Colon (tissue), 2 donors: ENCODE measurements at regions not wholly inside any gene's neighbourhood (a gene's known extent, or its start where the extent isn't known, plus 50 kb on each side); places are given as distances from the start of the nearest gene placed in this dataset.
"Not testable (repeated sequence)": the region's sequence is repeated elsewhere in the genome, so short reads cannot be mapped to it uniquely, and the experiment has no call there.

Source experiments
- FAIRE-seq: peaks from 2 replicates; lab custom pipeline; 2012; peaks lifted over from hg19 to GRCh38; lab: Jason Lieb, UNC
- donor health status: control.
- donor health status: control.

DNA sequence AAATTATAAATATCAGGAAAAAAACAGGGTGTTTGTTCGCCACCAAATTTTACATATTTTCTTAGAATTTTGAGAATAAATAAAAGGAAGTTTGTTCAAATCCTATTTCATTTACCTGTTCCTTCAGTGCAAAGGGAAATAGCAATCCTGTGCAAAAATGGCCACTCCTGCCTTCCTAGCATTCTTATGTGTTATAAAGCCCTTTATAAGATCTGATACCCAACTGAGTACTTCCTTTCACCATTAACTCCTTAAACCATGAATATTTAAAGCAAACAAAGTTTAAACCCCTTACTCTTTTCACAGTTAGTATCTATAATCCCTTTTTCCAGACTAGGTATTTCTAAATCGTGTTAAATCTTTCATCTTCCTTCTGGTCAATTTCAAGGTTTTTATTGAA is 427.8 kb downstream of the NR4A2 start:
- no peak for FAIRE-seq

DNA sequence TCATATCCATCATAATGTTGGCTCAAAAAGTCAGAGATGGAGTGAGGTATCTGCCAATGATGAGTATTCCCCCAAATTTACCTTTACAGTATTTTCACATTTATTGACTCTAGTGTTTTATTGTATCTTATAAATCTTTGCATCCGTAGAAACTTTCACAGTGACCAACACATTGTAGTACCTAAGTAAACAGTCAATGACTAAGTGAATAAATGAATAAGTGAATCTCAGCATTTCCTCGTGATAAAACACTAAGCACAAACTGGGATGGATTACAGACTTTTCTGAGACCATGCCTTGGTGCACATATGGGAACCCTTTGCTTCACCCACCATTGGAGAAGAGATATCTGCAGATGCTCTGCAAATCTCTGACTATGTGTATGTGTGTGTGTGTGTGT is 429.9 kb downstream of the NR4A2 start:
- no peak for FAIRE-seq

DNA sequence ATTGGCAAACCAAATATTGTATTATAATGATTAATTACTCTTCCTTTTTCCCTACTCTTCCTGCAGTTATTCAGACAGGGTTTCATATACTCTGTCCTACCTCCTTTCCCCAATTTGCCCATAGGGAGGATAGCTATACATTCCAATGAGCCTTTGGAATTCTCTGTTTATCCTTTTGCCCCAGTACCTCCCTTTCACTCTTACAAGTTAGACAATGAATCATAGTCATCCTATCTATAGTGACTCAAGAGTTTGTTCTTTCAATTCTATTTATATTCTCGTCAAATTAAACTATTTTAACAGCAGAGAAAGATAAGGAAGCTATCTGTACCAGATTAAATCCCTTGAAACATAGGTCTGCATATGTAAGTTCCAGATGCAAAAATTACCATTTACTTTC is 437.5 kb downstream of the NR4A2 start:
- no peak for FAIRE-seq

- FAIRE-seq, result not testable (repeated sequence)
These were observed 452.1 kb downstream of the NR4A2 start for GRCh38 chr2:155880382-155880781.

GRCh38 chr2:155879900-155880299 is 452.6 kb downstream of the NR4A2 start:
- not testable (repeated sequence) for FAIRE-seq

- no peak for FAIRE-seq
These were observed 460.1 kb downstream of the NR4A2 start for GRCh38 chr2:155872396-155872795.

DNA sequence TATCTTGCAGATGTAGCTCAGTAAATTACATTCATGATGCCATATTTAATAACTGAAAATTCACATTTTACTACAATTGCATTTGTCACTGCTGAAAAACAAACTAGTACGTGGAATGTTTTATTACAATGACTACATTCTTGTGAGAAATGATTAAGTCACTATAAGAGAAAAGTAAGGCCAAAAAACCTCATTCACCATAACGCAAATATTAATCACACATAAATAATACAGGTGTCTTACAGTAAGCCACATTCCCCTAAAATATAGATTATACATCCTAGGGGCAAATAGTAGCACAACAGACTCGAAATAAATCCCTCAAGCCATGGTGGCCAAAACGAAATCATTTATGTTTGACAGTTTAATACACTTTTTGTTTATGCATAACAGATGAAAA is 460.6 kb downstream of the NR4A2 start:
- FAIRE-seq, result no peak

DNA sequence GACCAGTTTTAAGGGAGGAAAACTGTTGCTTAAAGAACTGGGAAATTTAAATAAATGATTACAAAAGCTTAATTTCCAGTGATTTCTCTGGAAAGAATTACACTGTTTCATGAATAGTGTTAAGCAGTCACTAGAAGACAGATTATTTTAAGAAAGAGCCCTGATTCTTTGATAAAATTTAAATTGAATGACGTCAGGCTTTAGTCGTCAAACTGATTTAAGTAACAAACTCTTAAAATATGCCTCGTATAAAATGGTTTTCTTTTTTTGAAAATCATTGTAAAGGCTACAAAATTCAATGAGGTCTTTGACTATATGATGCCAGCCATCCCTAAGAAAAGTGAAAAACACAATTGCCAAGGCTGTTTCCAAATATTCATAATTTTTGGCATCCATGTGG is 465.0 kb downstream of the NR4A2 start:
- no peak for FAIRE-seq

GRCh38 chr2:155866477-155866876 is 466.0 kb downstream of the NR4A2 start:
- FAIRE-seq, result no peak

DNA sequence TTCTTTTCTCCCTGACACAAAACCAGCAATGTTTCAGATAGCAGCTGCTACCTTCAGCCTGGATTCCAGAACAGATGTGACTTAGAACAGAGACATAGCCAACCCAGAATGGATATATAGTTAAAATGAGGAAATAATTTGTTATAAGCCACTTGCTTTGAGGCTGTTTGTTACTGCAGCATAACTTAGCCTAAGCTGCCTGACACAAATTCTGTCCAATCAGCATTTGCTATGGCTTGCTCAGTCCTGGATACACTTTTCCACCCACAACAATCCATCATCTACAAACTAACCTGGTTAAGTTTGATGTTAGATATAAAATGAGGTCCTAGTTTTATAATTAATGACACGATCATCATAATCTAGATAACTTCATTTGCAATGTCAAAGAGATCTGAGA is 480.4 kb downstream of the NR4A2 start:
- no peak for FAIRE-seq

GRCh38 chr2:155846259-155846658 is 486.3 kb downstream of the NR4A2 start:
- FAIRE-seq, result no peak

DNA sequence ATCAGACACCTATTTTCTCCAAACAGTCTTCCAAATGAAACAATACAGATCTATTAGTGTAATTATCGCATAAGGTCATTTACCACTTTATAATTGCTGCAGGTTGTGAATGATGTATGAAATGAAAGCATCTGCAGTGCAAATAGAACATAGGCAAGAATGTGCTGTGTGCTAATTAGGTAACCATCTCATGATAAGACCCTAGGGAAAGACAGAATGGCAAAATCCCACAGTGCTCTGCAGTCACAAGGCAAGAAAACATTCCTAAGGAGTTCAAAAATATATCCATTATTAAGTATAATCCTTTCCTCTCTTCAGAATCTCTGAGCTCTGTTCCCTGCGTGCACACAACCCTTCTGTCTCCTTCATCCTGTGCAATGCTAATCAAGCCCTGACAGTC is 488.1 kb downstream of the NR4A2 start:
- no peak for FAIRE-seq

DNA sequence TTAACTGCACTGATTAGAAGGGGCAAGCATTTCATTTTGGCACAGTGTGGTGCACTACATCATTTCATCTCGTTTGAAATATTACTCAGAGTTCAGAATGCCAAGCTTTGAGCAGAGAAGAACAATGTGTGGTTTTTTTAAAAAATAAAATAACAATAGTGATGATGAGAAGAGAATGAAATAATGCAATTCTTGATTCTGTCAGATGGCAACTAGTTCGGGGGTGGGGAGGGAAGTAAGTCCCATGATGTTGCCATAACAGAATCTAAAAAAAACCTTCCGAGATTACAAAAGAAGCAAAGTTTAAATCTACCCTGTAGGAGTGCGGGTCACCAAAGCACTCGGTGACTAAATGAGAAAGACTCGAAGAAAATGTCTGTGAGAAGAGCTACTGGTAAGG is 490.4 kb downstream of the NR4A2 start:
- no peak for FAIRE-seq

DNA sequence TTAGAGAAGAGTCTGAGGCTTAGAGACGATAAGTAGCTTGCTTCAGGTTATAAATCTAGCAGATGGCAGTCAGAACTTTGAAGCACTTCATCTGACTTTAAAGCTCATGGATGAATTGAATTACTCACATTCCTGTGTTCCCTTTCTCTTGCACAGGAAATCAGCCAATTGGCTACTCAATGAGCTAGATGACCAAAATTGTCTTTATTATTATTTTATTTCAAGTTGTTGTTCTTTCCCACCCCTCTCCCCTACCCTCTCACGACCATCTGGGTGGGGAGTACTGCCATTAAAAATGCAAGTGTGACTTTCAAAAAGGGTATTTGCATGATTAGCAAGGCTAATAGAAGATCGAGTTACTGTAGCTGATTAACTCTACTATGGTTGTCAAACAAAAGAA is 491.1 kb downstream of the NR4A2 start:
- FAIRE-seq, result no peak

- no peak for FAIRE-seq
These were observed 491.9 kb downstream of the NR4A2 start for GRCh38 chr2:155840661-155841060.

DNA sequence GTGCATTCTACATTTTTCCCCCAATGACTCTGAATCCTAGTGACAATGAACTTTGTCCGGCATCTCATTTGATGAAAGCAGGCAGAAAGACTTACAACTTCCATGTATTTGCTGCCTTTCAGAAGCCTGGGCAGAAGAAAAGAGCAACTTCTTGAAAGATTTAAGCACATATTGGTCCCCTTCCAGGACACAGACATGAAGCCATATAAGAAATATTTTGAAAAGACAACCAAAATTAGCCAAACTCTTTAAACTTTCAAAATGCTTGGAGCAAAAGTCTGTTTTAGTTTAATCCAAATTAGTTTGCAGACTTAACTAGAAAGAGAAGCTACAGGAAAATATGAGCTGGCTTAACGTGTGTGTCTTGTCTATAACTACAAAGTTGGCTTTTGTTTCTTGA is 492.5 kb downstream of the NR4A2 start:
- no peak for FAIRE-seq

DNA sequence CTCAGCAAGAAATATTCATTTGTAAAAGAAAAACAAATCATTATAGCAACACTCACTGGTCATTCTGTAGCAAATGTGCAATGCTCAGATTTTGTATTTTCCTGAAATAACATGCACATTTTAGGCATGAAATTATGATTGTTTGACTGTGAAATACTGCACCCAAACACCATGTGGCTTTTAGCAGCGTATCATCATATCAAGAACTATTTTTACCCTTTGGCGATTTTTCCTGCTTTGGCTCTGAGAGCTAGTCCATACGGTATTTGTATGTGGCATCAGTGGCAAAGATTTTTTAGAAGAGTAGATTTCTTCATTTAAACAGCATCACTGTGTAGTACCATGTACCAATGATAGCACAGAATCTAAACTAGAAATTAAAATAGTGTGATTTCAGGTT is 493.1 kb downstream of the NR4A2 start:
- no peak for FAIRE-seq

- FAIRE-seq, result no peak
These were observed 496.1 kb downstream of the NR4A2 start for GRCh38 chr2:155836439-155836838.

DNA sequence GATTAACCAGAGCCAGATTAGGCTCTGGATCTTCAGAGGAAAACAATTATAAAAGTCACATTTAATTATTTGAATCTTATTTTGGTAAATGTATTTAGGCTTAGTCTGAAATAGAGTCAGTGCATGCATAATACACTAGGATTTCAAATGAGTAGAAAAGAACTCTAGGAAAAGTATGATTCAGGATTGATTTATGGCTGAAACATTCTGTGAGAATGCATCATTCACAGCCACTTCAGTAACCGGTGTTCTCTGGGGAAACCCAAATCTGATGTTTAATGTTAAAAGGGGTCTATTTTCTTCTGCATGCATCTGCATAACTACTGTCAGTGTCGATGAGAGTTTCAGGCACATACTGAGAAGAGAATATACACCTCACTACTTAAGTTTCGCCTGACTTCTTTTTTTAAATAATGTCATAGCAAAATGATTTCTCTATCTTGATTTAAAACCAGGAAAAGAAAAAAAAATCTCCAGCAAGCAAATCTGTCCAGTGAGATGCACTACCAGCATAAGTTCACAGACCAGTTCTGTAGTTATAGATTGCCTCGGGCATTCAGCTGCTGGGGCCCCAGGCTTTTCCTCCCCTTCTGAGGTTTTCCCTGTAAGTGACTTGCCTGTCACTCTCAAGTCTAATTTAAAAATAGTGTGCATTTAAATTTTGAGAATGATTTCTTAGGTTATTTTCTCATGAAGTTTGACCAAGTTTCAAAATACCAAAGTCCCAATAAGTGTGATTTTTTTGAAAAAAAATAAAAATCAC is 501.5 kb downstream of the NR4A2 start:
- FAIRE-seq, result no peak

- FAIRE-seq, result no peak
These were observed 502.2 kb downstream of the NR4A2 start for GRCh38 chr2:155830351-155830750.

- FAIRE-seq, result no peak
These were observed 506.6 kb downstream of the NR4A2 start for GRCh38 chr2:155825876-155826275.

DNA sequence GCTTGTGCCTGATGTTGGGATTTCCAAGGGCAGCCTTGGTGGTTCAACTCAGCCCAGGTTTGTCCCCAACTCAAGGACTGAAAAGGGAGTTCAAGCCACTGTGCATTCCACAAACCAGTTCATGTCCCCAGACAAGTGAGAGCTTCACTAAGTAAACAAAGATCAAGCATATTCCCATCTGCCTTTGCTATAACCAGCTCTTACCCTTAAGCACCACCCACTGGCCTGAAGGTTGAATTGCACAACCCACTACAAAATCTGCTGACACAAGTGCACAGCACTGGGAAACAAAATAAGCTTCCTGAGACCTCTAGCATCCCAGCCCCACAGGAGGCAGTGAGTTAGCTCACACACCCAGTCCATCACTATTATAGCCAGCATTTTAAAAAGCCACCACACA is 516.7 kb downstream of the NR4A2 start:
- FAIRE-seq, result no peak

GRCh38 chr2:155815275-155815674 is 517.2 kb downstream of the NR4A2 start:
- FAIRE-seq, result no peak

DNA sequence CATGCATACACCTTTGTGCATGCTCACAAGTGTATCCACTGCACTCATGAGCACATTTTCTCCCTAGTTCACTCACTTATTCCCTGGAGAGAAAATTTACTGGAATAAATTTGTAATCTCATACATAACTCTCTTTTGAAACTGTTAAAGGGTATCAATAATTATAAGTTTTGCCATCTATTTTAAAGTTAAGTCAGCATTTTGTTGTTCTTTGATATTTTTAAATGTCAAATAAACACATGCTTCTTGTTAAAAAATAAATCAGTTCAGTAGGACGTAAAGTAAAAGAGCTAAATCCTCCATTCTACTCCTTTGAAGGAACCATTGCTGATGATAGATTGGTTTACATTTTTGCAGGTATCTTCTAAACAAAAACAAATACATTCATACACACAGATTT is 522.1 kb downstream of the NR4A2 start:
- no peak for FAIRE-seq

DNA sequence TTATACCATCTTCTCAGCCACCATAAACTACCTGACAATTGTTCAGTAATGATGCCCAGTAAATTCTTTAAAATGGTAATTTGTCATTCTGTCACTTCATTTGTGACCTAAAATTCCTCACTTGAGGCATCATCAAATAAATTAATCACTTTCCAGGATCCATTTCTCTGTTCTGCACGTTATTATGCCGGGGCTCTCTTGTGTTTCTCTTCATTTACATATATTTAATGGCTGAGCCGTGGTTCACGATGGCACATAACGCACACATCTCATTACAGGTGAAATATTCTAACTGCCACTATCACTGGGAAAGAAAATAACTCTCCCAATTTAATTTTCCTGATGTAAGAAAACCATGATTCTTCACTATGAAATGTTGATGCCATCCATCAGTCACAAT is 529.6 kb downstream of the NR4A2 start:
- FAIRE-seq, result no peak
